Pulmonary artery endothelial cell (primary cell): ENCODE measurements at regions not wholly inside any gene's neighbourhood (a gene's known extent, or its start where the extent isn't known, plus 50 kb on each side); places are given as distances from the start of the nearest gene placed in this dataset.

ENCODE experiments used
- DNase-seq: peaks from one replicate; pipeline ENCODE4 v3.0.0-alpha.2; 2011; ENCODE audit warnings: low read depth, low spot score

- DNase-seq = no peak
These were observed 1010.8 kb downstream of the FLRT2 start for GRCh38 chr14:86540636-86541247.

GRCh38 chr14:86539361-86540070, 1009.6 kb downstream of the FLRT2 start:
- DNase-seq = no peak

GRCh38 chr14:86533834-86534233, 1003.9 kb downstream of the FLRT2 start:
- DNase-seq = no peak

- no peak for DNase-seq
These were observed 1002.3 kb downstream of the FLRT2 start for GRCh38 chr14:86532219-86532618.

GRCh38 chr14:86530457-86530856, 1000.5 kb downstream of the FLRT2 start:
- DNase-seq = no peak

GRCh38 chr14:86527312-86527711, 997.4 kb downstream of the FLRT2 start:
- DNase-seq = no peak

GRCh38 chr14:86525673-86526072, 995.7 kb downstream of the FLRT2 start:
- DNase-seq = no peak

- no peak for DNase-seq
These were observed 991.9 kb downstream of the FLRT2 start for GRCh38 chr14:86521843-86522242.

- DNase-seq = no peak
These were observed 991.2 kb downstream of the FLRT2 start for GRCh38 chr14:86521031-86521730.

GRCh38 chr14:86518298-86518697, 988.4 kb downstream of the FLRT2 start:
- no peak for DNase-seq

- no peak for DNase-seq
These were observed 985.3 kb downstream of the FLRT2 start for GRCh38 chr14:86515195-86515594.

- no peak for DNase-seq
These were observed 983.6 kb downstream of the FLRT2 start for GRCh38 chr14:86513564-86513963.

- no peak for DNase-seq
These were observed 983.1 kb downstream of the FLRT2 start for GRCh38 chr14:86513056-86513455.

GRCh38 chr14:86510491-86510890, 980.5 kb downstream of the FLRT2 start:
- DNase-seq = no peak

- no peak for DNase-seq
These were observed 975.9 kb downstream of the FLRT2 start for GRCh38 chr14:86505808-86506207.

GRCh38 chr14:86501611-86502010, 971.7 kb downstream of the FLRT2 start:
- no peak for DNase-seq

GRCh38 chr14:86491743-86492142, 961.8 kb downstream of the FLRT2 start:
- DNase-seq = no peak

- DNase-seq = no peak
These were observed 951.2 kb downstream of the FLRT2 start for GRCh38 chr14:86481104-86481503.

- no peak for DNase-seq
These were observed 934.4 kb downstream of the FLRT2 start for GRCh38 chr14:86464341-86464740.

GRCh38 chr14:86462193-86462753, 932.3 kb downstream of the FLRT2 start:
- DNase-seq = no peak

- no peak for DNase-seq
These were observed 927.7 kb downstream of the FLRT2 start for GRCh38 chr14:86457481-86458135.

GRCh38 chr14:86450085-86450484, 920.1 kb downstream of the FLRT2 start:
- no peak for DNase-seq
